ENCODE measurements at regions not wholly inside any gene's neighbourhood (a gene's known extent, or its start where the extent isn't known, plus 50 kb on each side); places are given as distances from the start of the nearest gene placed in this dataset.
"Not testable (repeated sequence)": the region's sequence is repeated elsewhere in the genome, so short reads cannot be mapped to it uniquely, and the experiment has no call there.

GRCh38 chr14:106359157-106359887 lies 832.9 kb downstream of the TMEM121 start:
- not testable (repeated sequence) for TF ChIP-seq CTCF (IDR thresholded peaks at IDR 0.05; ENCODE audit: low read depth, low read length, missing input control); SP1 (IDR thresholded peaks at IDR 0.05); YY1 (IDR thresholded peaks at IDR 0.05); ATF3 (IDR thresholded peaks at IDR 0.05); EGR1 (IDR thresholded peaks at IDR 0.05; ENCODE audit: low read depth in 2 of 2); ZBTB33 (IDR thresholded peaks at IDR 0.05); TAF1 (conservative IDR thresholded peaks at IDR 0.05); HNF4G (IDR thresholded peaks at IDR 0.05); RXRA (IDR thresholded peaks at IDR 0.05); FOXA1 (IDR thresholded peaks at IDR 0.05); JUND (IDR thresholded peaks at IDR 0.05); MAX (IDR thresholded peaks at IDR 0.05)
